HG03342 (cell line): ENCODE measurements at regions not wholly inside any gene's neighbourhood (a gene's known extent, or its start where the extent isn't known, plus 50 kb on each side); places are given as distances from the start of the nearest gene placed in this dataset.

Experiments used
- ATAC-seq: cut with Tn5 transposase; IDR thresholded peaks from one replicate; pipeline ENCODE4 v1.9.1; 2021; ENCODE audit warnings: mild to moderate bottlenecking, moderate library complexity; ENCODE audit not compliant: unreplicated experiment

DNA sequence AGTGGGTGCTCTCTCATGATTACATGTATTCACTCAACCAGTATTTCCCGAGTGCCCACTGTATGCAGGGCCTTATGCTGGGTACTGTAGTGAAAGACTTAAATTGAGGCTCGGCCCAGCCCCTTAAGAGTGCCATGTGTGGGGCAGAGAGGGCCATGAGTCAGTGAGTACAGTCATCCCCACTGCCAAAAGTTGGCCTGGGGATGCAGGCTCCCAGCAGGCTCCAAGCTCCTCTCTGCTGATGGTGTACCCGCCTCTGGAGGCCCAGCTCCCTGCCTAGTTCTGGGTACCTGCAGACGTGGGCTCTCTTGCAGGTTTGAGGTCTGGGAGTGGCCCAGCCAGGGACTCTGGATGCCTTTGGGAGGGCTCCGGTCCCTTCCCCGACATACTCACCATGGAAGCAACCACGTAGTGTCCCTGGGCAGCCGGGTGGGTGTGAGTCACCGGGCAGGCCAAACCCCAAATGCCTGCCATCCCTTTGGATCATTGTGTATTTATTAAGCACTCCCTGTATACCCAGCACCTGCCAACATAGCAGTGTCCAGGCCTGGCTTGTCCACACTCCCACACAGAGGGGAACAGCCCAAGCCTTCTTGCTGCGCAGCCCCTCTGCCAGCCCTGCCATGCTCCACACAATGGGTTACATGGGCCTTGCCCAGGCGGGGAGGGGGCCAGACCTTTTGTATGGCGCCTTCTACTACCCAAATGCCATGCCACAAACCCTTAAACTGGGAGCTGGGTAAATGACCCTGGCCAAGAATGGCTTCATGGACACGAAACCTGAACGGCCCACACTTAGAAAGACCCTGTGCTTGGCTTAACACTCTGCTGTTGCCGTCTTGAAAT lies 153.6 kb downstream of the VEGFA start:
- ATAC-seq, result no peak

DNA sequence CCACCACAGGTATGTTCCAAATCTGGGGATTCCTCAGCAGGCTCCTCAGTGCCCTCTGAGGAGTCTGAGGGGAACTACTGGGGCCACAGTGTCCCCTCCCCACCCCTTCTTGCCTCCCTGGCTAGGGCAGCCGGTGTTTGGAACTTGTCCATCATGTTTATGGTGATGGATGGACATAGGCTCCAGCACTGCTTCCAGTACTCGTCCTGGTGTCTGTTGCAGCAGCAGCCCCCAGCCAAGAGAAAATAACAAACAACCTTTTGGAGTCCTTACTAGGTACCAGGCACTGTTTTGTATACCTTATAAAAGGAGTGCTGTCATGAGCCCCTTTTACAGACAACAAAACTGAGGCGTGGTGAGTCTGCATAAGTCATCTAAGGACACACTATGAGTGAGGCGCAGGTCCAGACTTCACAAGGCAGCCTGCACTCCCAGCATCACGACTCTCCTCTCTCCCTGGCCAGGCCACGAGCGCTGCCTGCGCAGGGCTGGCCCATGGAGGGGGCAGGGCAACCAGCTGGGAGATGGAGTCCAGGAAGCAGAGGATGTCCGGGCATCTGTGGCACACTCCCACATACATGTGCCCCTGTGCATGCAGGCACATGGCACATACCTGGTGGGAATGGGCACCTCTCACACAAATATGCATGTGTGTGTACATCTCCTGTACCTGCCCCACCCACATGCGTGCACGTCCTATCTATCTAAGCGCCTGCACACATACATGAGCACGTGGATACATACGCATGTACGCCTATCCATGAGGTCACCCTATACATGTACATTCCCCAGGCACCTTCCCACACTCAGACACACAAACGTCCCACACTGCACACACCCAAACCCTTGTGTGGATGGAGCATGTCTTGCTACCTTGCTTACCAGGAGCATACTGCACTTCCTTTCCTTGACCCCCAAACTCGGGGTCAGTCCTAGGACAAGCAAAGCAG lies 152.7 kb downstream of the VEGFA start:
- ATAC-seq, result no peak

DNA sequence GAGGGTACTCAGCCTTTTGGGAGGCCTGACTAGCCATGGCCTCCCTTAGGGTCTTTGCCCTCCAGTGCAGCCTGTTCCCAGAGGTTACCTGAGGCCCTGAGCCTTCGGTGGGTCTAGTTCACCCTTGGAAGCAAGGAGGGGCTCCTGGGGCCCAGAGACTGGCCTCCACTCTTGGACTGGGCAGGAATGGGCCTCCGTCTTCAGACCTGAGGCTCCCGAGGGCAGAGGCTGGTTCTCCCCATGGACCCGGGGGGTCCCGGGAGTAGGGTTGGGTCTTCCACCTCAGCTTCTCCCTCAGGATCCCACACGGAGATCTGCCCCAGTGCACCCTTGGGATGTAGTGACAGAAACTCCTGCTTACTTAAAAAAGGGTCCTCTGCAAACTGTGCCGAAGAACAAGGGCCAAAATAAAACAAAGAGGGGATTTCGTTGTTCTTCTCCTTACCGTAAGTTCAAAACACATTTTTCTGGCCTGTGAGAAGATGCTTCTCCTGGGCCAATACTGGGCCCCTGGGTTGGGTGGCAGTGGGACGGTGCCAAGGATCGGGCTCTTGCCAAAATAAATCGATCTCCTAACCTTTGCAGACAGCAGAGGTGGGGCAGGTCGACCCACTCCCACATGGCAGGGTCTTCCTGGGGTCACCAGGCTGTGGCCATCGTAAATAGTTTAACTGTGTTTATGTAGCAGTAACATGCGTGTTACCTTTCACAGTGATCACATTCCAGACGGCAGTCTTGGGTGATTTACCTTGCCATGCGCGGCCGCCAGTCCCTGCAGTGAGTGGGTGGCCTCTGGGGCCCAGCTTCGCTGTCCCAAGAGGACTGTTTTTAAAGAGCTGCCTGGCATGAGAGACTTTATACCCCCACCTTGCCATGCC lies 151.8 kb downstream of the VEGFA start:
- no peak for ATAC-seq

DNA sequence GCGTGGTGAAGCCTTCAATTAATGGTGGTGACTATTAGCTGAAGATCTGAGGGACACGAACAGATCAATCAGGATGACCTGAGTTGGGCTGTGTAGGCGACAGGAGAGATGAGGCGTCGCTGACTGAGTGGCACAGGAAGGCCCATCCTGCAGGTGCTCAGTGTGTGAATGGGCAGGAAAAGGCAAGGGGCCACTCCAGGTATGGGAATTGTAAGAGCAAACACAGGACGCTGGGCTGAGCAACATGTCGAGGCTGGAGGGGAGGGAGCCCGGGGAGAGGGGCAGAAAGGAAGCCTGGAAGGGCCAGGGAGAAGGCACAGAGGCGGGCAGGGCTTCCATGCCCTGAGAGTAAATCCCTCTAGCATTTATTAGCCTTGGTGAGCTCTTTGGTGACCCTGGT lies 151.0 kb downstream of the VEGFA start:
- no peak for ATAC-seq

DNA sequence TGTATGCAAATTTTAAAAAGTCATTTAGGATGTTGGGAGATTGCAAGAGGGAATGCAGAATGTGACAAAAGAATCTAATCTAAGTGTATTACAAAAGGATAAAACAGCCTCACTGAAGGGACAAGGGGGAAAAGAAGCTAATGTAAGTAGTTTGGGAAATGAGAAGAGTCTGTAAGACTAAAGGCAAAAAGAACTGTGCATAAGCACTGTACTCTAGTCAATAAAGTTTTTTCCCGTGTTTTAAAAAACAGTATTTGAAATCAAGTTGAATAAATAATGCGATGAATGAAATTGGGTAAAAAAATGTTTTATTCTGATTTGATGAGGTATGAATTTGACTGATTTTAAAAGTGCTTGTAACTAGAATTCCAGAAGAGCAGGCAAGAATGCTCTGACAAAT lies 149.8 kb downstream of the VEGFA start:
- no peak for ATAC-seq

DNA sequence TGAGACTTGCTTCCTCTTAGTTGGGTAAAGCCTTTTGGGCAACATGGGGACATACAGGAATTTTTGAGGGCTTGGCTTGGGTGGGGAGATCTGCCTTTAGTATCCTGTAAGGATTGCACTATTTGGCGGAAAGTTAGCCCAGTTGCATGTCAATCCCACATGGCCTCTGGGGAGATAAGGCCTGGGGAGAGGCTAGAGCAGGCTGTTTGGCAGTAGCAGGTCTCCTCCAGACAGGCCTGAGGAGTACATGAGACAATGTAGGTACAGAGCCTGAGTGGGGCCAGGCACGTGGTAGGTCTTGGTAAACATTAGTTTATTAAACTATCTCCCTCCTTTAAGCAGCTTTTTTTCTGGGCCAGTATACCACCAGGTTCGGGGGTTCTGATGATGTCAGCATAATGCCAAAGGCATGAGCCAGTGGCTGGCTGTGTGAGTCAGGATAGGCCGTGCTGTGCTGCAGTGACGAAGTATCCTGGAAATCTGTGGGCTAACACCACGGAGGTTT lies 147.9 kb downstream of the VEGFA start:
- no peak for ATAC-seq

DNA sequence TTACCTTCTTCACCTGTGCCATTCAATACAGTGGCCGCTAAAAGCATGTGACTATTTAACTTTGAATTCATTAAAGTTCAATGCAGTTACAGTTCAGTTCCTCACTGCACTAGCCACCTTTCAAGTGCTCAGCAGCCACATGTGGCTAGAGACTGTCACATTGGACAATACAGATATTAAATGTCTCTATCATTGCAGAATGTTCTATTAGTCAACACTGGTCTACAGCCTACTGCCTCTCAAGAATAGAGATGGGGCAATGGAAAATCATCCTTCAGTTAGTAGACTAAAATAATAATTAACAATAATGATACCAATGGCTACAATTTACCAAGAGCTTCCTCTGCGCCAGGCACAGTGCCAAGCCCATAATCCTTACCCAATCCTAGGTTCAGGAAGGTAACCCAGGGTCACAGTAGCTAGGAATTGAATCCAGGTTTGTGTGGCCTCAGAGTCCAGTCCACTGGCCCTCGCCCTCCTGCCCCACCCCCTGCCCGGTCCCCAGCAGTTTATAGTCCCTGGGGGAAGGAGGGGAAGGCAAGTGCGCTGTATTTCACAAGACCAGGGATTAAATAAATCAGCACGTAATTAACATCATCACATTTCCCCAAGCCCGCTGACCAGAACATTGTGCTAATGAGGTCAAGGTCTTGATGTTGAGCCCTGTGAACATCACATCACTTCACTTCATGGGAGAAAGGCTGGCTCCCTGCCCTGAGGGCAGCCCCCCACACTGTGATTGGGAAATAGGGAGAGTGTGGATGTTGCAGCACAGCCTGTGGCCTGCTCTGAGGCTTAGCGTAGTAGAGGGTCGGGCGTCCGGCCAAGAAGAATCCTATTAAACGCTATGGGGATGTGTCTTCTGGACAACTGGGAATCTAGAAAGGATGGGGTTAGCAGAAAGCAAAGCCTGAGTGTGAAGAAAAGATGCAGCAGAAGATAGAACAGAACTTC lies 147.2 kb downstream of the VEGFA start:
- ATAC-seq, result no peak

DNA sequence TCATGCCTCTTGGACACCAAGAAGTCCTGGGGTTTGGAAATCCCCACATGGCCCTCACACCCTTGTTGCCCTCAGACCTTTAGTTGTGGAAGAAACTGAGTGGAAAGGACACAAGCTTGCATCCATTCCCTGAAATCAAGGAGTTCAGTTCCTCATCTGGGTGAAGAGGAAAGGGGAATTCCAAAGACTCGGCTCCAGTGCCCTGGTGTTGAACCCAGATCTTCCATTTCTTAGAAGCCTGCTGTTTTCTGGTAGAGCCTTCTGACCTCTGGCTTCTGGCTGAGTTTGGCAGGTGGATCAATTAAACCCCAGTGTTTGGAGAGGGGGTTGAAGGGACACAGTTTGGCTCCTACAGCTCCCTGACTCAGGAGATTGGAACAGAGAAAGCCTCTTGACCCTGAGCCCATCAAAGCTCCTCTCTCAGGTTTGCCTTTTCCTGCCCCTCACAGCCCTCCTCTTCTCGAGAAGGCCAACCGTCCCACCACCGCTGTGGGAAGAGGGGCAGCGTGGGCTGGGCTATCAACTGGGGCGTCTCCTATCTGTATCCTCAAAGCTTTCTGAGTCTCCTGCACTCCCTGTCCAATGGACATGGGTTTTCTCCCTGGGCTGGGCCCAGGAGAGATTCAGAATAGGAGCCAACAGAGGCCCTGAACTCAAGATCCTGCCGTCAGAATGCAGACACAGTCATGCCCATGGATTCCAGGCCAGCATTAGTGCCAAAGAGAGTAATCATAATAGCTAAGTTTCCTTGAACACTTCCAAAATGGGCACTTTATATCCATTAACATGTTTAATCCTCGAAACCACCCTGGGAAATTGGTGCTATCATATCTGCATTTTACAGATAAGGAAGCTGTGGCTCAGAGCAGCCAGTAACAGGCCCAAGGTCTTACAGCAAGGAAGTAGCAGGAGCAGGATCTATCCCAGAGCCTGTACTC lies 146.2 kb downstream of the VEGFA start:
- ATAC-seq, result no peak

DNA sequence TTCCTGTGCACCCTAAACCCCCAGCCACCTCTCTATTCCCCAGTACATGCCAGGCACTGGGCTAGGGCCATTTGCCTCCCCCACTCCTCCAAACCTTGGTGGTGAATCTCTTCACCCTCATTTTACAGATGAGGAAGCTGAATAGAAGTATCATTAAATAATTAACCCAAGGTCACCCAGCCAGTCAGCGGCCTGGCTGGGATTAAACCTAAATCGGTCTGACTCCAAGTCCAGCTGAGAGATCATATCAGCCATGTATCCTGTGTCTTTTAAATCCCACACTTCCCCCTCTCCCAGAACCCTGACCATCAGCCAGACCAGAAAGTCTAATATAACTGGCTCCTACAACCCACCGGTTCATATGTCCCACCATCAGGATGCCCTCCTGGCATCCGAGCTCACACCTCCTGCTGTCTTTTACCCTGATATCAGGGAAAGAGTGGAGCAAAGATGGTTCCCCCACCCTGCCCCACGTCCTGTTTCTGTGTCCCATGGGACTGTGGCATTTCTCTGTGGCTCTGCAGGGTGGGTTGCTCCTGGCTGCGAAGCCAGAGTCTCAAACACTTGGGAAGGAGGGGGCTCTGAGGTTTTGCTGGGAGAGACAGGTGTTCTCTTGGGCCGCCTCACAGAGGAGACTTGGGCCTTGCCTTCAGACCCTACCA lies 145.3 kb downstream of the VEGFA start:
- no peak for ATAC-seq

DNA sequence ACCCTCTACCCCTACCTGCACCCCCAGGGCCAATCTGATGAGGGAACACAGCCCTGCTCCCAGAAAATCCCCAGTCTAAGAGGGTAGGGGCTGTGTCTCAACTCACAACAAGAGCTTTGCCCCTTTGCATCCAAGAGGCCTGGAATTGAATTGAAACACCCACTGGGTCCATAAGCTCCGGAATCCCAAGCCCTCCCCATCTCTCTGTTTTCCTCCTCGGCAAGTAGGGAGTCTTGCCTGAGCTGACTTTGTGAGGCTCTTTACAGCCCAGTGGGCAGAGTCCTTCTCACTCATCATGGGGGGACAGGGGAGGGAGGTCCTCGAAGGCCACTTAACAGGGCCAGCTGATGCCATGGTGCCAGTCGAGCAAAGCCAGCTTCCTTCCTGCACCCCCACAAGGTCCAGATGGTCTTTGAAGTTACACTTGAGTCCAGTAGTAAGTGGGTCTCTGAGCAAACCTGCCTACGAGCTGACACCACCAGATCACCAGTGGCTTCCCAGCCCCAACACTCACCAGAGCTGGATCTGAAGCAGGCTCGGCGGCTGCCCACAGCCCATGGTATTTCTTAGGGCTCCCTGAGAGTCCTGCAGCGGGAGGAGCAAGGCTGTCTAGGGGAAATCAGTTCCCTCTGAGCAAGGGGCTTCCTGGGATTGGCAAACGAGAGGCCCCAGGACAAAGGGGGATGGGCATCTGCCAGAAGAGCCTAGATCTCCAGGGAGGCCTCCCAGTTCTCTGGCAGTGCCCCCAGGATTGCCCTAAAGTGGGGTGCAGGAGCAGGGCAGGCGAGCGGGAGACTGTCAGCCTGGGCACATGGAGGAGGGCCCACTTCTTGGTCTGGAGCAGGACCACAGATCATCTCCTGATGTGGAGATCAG lies 144.5 kb downstream of the VEGFA start:
- no peak for ATAC-seq

DNA sequence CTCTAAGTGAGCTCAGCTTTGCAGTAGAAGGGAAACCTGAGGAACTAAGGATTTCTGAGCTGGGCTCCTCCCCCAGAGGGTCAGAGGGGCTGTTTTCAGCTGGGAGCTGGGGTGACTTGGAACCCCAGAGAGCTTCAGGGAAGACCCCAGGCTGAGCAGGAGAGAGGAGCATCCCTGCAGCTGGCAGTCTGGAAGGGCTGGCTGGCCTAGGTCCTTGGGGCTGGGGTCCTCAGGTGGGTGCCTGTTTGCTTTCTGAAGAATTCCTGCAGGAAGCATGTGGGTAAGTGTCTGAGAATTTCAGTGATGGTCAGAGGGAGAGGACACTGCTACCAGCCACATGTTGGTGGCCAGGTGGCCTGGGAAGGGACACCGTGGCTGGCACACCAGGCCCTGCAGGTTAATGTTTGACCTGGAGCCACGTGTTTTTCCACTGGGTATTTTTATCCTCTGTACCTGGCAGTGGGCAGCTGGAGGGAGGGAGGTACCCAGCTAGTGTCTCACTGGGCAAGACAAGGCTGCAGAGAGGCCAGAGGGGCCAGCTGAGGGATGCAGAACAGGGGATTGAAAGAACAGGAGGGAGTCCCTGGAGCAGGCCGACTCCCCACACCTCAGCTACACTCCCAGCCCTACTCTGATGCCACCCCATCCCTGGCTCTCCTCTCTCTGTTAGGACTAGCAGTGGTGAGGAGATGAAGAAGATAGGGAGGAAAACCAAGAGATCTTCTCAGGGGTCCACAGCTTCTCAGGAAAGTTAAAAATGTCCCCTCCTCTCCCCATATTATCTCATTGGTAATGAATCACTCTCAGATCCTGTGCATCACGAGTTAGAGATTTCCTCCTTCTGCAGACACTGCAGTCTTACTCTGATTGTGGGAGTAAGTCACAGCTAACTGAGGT lies 143.6 kb downstream of the VEGFA start:
- no peak for ATAC-seq

DNA sequence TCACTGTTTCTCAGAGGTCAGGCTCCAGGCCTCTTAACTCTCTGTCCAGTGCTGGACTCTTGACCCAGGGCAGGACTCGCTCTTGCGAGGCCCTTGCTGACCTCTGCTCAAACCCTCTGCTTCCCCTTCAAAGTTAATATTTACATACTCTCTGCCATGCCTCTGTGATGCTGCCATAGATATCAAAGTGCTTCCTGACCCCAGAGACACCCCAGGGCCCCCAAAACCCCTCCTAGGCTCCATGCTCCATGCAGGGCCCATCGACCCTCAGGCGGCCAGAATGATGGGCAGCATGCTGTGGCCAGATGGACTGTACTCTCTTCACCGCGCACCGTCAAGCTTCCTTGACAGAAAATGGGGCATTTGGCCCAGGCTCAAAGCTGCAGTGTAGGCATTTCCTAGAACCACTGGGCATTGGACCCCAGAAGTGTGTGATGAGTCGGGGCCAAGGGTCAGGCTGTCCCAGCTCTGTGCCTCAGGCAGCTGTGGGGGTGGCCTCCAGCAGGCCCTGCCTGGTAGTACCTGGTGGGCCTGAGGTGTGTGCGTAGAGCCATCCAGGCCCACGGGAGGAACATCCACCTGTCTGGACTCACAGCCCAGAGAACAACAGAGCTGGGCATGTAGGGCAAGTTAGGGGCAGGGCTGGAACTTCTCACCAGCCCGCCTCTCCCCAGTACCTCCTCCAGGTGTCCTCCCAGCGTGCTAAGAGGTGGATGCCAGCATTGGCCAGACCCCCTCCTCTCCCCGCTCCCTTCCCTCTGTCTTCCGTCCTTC lies 142.8 kb downstream of the VEGFA start:
- no peak for ATAC-seq

DNA sequence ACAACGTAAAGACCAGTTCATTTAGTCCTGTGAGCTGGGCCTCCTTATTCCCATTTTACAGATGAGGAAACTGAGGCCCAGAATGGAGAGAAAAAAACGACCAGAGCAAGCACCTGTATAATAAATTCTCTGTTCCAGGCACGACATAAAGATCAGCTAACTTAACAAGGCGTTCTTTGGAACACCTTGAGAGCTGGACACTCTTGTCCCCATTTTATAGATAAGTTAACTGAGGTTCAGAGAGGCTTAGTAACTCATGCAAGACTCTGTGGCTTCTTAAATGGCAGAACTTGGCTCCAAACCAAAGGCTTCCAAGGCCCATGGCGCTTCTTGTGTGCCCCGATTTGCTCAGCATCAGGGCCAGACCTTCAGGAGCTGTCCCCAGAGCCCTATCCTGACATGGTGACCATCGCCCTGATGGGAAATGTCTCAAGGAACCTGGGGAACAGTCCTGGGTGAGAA lies 142.1 kb downstream of the VEGFA start:
- ATAC-seq, result no peak

DNA sequence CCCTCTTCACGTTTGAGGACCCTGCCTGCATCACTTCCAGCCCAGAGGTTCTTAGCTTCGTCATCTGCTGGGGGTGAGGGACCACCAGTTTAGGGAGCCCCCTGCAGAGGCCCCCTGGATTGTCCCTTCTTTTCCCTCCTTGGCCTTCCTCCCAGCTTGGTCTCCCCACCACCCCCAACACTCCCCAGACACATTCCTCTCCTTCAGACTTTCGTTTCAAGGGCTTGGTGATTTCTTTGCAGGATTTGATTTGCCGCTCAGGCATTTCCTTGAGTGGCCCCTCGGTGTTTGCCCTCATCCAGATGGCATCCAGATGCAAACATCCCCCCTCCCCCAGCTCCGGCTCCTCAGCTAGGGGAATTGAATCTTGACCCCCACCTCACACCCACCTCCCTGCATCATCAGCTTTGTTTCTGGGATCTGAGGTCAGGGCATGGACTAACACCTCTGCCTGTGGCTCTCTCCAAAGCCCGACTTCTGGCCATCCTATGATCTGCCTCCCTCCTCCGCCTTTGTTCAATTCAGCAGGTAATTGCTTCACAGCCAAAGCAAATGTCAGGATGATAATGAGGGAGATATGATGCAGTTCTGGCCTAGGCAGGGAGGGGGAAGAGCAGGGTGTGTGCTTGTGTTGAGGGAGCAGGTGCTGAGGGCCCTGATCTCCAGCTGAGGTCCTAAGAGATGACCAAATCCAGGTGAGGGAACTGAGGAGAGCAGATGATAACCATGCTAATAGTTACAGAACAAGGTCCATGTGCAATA lies 141.5 kb downstream of the VEGFA start:
- ATAC-seq, result no peak
